ENCODE measurements at regions not wholly inside any gene's neighbourhood (a gene's known extent, or its start where the extent isn't known, plus 50 kb on each side); places are given as distances from the start of the nearest gene placed in this dataset.

DNA sequence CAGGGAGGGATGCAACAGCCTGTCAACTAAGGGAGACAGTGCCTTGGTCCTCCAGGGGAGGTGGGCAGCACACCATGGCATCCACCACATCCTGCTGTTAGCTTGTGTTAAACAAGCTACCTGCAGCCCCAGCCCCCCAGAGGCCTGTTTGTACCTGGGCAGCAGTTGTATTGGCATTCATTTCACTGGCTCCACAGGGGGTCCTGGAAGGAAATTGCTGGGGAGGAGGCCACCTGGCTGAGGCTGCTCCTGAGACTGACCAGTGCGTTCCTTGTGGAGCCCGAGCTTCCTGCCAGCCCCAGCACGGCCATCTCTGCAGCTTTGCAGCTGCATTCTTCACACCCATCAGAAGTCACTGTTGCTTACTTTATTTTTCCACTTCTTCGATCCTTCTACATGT is 479.9 kb downstream of the INSC start:
- TF ChIP-seq ZNF224 (CRISPR knock-in tag; IDR thresholded peaks at IDR 0.05), result no peak
- no peak for TF ChIP-seq FOXK2 (IDR thresholded peaks at IDR 0.05)
- TF ChIP-seq POLR2AphosphoS5 (IDR thresholded peaks at IDR 0.05; ENCODE audit: low read depth, low read length), result no peak
- TF ChIP-seq PHB2 (IDR thresholded peaks at IDR 0.05; ENCODE audit: partially characterized antibody), result no peak
- TF ChIP-seq NPAS2 (CRISPR knock-in tag; IDR thresholded peaks at IDR 0.05; ENCODE audit: borderline replicate concordance), result no peak
- TF ChIP-seq CBFB (CRISPR knock-in tag; IDR thresholded peaks at IDR 0.05), result no peak
- no peak for TF ChIP-seq NR2F1 (CRISPR knock-in tag; IDR thresholded peaks at IDR 0.05)
